Right lobe of liver (tissue), 6 donors: ENCODE measurements at regions not wholly inside any gene's neighbourhood (a gene's known extent, or its start where the extent isn't known, plus 50 kb on each side); places are given as distances from the start of the nearest gene placed in this dataset.

Experiments
- ATAC-seq, 4 donors: fragments of 200-7000 bp; cut with Tn5 transposase; one replicate each; pipeline ENCODE4 v1.9.1; 2020; ENCODE audit warnings: mild to moderate bottlenecking in 4 of 4, moderate library complexity in 4 of 4
- DNase-seq, 3 donors: peaks; one replicate each; pipeline ENCODE4 v3.0.0-alpha.2; 2020
- H3K27ac ChIP-seq, 3 donors: fragments of 200-600 bp; one replicate each; pipeline ENCODE4 v1.8.0; 2022
- H3K27me3 ChIP-seq, 2 donors: fragments of 200-600 bp; one replicate each; pipeline ENCODE4 v1.8.0; 2022
- H3K36me3 ChIP-seq, 4 donors: fragments of 200-600 bp; sonication (generic) in 1 of 4; one replicate each; pipeline versions ENCODE4 v1.5.1 to v1.8.0; 2017 to 2022; ENCODE audit warnings: control low read depth in 1 of 4
- H3K4me1 ChIP-seq, 4 donors: fragments of 200-600 bp; sonication (generic) in 1 of 4; one replicate each; pipeline versions ENCODE4 v1.5.1 to v1.8.0; 2017 to 2022; ENCODE audit warnings: control low read depth in 1 of 4
- H3K4me3 ChIP-seq, 3 donors: fragments of 200-600 bp; one replicate each; pipeline ENCODE4 v1.8.0; 2022
- H3K9me3 ChIP-seq, 4 donors: fragments of 200-600 bp; sonication (generic) in 1 of 4; one replicate each; pipeline versions ENCODE4 v1.5.1 to v1.8.0; 2017 to 2022; ENCODE audit warnings: control low read depth in 1 of 4
- CTCF ChIP-seq, 4 donors: fragments of 200-600 bp in 3 of 4; fragments of 450-650 bp in 1 of 4; IDR thresholded peaks; one replicate each; pipeline versions ENCODE4 v1.5.1 to v1.8.0; 2016 to 2022; ENCODE audit warnings: antibody characterized with exemption in 4 of 4, mild to moderate bottlenecking in 2 of 4
- POLR2A ChIP-seq: fragments of 450-650 bp; IDR thresholded peaks from one replicate; pipeline ENCODE4 v1.6.1; 2017; ENCODE audit warnings: antibody characterized with exemption, mild to moderate bottlenecking
- WGBS: methylation state at CpG from one replicate; pipeline ENCODE4 v1.1.6; 2018; ENCODE audit warnings: low coverage, low lambda C conversion rate; ENCODE audit not compliant: insufficient coverage; ENCODE audit errors: missing lambda C conversion rate; 5-methylcytosine and 5-hydroxymethylcytosine counted together
- intact Hi-C, 2 donors: fragments of 100-400 bp; cut with DNase I; formaldehyde crosslinking; loops; one replicate each; pipeline versions ENCODE4 v1.11.2 to v1.14.1; 2022
- donor health status: DM: no; HTN: yes; CAD: no.
- donor health status: DM: no; HTN: no; CAD: no.
- donor health status: DM: no; HTN: no; CAD: no.
- donor health status: DM: no; HTN: yes; CAD: no.
- donor health status: DM: no; HTN: yes; CAD: no.

DNA sequence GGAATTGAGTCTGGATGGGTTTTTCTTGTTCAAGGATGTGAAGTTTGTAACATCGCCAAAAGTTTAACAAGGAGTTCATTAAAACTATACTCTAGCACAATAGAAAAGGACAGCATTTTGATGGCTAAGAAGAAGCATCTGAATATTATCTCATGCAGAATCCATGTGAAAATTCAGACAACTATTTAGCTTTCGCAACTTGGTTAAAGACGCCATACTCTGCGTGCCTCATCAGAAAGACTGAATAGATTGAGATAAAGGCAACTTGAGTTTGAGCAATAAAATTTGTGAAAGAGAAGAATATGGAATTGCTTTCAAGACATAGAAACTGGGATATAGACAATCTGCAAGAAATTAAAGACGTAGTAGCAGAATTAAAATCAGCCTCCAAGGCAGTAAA lies 151.1 kb upstream of the MYOCD start:
- Histone ChIP-seq H3K27ac (no peak overlapping the region), H3K36me3 (no peaks in the 10 kb centered on the region), H3K4me3 (no peak overlapping the region), H3K9me3 (no peaks in the 10 kb centered on the region), H3K4me1 (no peaks in the 10 kb centered on the region), H3K27me3 (no peaks in the 10 kb centered on the region)
- ATAC-seq, result no peak
- intact Hi-C loops, result no loop called here
- TF ChIP-seq CTCF (IDR thresholded peaks at IDR 0.05), result no peak
- no peak for TF ChIP-seq POLR2A
- no peak for DNase-seq
- 79% methylated on average over 5 of the region's 5 CpGs for WGBS

DNA sequence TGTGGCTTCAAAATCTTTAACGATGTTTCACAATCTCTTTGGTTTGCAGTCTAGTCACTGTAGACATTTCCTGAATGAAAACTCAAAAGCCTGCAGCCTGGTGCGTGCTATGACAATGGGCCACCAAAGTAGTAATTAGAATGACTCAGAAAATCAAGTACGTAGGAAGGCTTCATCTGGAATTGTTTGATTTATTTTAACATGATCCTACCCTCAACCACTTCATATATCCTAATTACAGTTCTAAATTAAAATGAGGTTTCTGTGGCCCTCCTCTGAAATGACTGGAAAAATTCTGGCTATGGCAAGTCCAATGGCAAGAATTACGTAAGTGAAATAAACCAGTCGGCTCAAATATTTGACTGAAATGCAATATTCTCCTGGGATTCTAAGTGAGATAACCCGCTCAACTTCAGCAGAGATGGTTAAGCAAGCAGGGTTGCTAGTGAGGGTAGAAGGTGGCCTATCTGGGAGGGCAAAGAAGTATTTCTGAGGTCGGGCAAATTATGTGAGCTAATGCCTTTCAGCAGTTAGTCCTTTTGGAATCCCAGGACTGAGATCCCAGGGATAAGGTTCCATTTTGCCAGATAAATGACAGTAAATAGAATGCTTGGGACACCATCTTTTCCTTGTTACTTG lies 145.6 kb upstream of the MYOCD start:
- Histone ChIP-seq H3K36me3 (no peaks in the 10 kb centered on the region), H3K4me1 (no peaks in the 10 kb centered on the region), H3K27me3 (no peaks in the 10 kb centered on the region), H3K9me3 (no peaks in the 10 kb centered on the region), H3K4me3 (no peak overlapping the region), H3K27ac (no peak overlapping the region)
- 47% methylated on average over 7 of the region's 7 CpGs for WGBS
- ATAC-seq (no peak), DNase-seq (no peak)
- TF ChIP-seq CTCF (IDR thresholded peaks at IDR 0.05), result no peak
- no peak for TF ChIP-seq POLR2A
- intact Hi-C loops, result no loop called here

GRCh38 chr17:12521416-12521815 lies 144.3 kb upstream of the MYOCD start:
- no peaks in the 10 kb centered on the region for H3K36me3 ChIP-seq
- no peak overlapping the region for H3K4me3 ChIP-seq
- TF ChIP-seq POLR2A, result no peak
- no peaks in the 10 kb centered on the region for H3K4me1 ChIP-seq
- no peaks in the 10 kb centered on the region for H3K9me3 ChIP-seq
- ATAC-seq (no peak), DNase-seq (no peak)
- no peaks in the 10 kb centered on the region for H3K27me3 ChIP-seq
- 51% methylated on average over 7 of the region's 7 CpGs for WGBS
- intact Hi-C loops, result no loop called here
- H3K27ac ChIP-seq, result no peak overlapping the region

DNA sequence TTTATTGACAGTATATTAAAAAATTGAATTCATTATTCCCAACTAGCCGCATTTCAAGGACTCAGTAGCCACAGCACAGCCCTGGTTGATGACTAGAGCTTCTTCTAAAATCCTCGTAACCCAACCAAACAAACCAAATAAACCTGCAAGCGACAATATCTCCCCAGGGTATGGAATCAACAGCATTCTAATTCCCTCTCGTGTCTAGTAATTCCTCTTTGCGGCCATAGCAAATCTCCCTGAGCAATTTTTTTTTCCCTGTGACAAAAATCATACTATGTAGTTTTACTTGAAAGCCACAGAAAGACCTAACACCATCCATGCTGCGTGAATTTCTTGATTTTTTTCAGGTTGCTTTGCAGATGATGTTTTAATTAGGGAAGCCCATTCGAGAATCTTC lies 143.4 kb upstream of the MYOCD start:
- H3K9me3 ChIP-seq, result no peaks in the 10 kb centered on the region
- H3K36me3 ChIP-seq, result no peaks in the 10 kb centered on the region
- H3K4me3 ChIP-seq, result no peak overlapping the region
- ATAC-seq (no peak), DNase-seq (no peak)
- 54% methylated on average over 7 of the region's 7 CpGs for WGBS
- TF ChIP-seq POLR2A (no peak), CTCF (IDR thresholded peaks at IDR 0.05) (no peak)
- intact Hi-C loops, result no loop called here
- no peaks in the 10 kb centered on the region for H3K4me1 ChIP-seq
- H3K27me3 ChIP-seq, result no peaks in the 10 kb centered on the region
- H3K27ac ChIP-seq, result no peak overlapping the region

GRCh38 chr17:12522743-12523183 lies 142.9 kb upstream of the MYOCD start:
- 19% methylated on average over 6 of the region's 6 CpGs for WGBS
- no peak for DNase-seq
- no peaks in the 10 kb centered on the region for H3K36me3 ChIP-seq

More at GRCh38 chr17:12522743-12523183, 142.9 kb upstream of the MYOCD start:
- ATAC-seq, result no peak
- Histone ChIP-seq H3K4me3 (no peak overlapping the region), H3K27me3 (no peaks in the 10 kb centered on the region), H3K9me3 (no peaks in the 10 kb centered on the region), H3K27ac (no peak overlapping the region), H3K4me1 (no peaks in the 10 kb centered on the region)
- TF ChIP-seq POLR2A, result no peak
- no peak for TF ChIP-seq CTCF (IDR thresholded peaks at IDR 0.05)
- intact Hi-C loops, result no loop called here
